GM23338 (cell line): ENCODE measurements at regions not wholly inside any gene's neighbourhood (a gene's known extent, or its start where the extent isn't known, plus 50 kb on each side); places are given as distances from the start of the nearest gene placed in this dataset.

ENCODE experiments used
- ATAC-seq: fragments of 200-7000 bp; cut with Tn5 transposase; 3 replicates; pipeline ENCODE4 v1.9.1; 2020
- DNase-seq: peaks from one replicate; pipeline ENCODE4 v3.0.0-alpha.2; 2015; ENCODE audit warnings: low spot score
- H2AFZ ChIP-seq: fragments of 200-600 bp; sonication (generic); 2 replicates; pipeline ENCODE4 v1.8.0; 2016; ENCODE audit warnings: antibody characterized with exemption, mild to moderate bottlenecking, moderate library complexity
- H3F3A ChIP-seq: fragments of 200-600 bp; sonication (generic); replicated peaks from 2 replicates; pipeline ENCODE4 v1.8.0; 2017; ENCODE audit warnings: antibody characterized with exemption, mixed run types, low read depth
- H3K27ac ChIP-seq: fragments of 200-600 bp; sonication (generic); 2 replicates; pipeline ENCODE4 v1.6.1; 2016; ENCODE audit warnings: low read depth
- H3K27me3 ChIP-seq: fragments of 200-600 bp; sonication (generic); 2 replicates; pipeline ENCODE4 v1.8.0; 2016; ENCODE audit warnings: mild to moderate bottlenecking, mixed run types, moderate library complexity; ENCODE audit not compliant: insufficient read depth
- H3K36me3 ChIP-seq: fragments of 200-600 bp; sonication (generic); 2 replicates; pipeline ENCODE4 v1.8.0; 2016; ENCODE audit warnings: mild to moderate bottlenecking; ENCODE audit not compliant: insufficient read depth
- H3K4me1 ChIP-seq: fragments of 200-600 bp; sonication (generic); 2 replicates; pipeline ENCODE4 v1.8.0; 2016; ENCODE audit warnings: mild to moderate bottlenecking, moderate library complexity; ENCODE audit not compliant: insufficient read depth
- H3K4me2 ChIP-seq: fragments of 200-600 bp; sonication (generic); 2 replicates; pipeline ENCODE4 v1.7.1; 2017; ENCODE audit warnings: mixed run types
- H3K4me3 ChIP-seq: fragments of 200-600 bp; sonication (generic); 2 replicates; pipeline ENCODE4 v1.6.1; 2016; ENCODE audit warnings: mixed run types
- H3K79me2 ChIP-seq: fragments of 200-600 bp; sonication (generic); replicated peaks from 2 replicates; pipeline ENCODE4 v1.8.0; 2017; ENCODE audit warnings: mild to moderate bottlenecking; ENCODE audit not compliant: insufficient read depth
- H3K9me2 ChIP-seq: fragments of 200-600 bp; sonication (generic); 2 replicates; pipeline ENCODE4 v1.8.0; 2017; ENCODE audit not compliant: insufficient read depth
- H4K20me1 ChIP-seq: fragments of 200-600 bp; sonication (generic); replicated peaks from 2 replicates; pipeline ENCODE4 v1.8.0; 2017; ENCODE audit warnings: mild to moderate bottlenecking; ENCODE audit not compliant: insufficient read depth
- H3K27ac Mint-ChIP-seq: 2 replicates; pipeline ENCODE4 v1.8.0; 2020; ENCODE audit warnings: inconsistent platforms, mild to moderate bottlenecking, moderate library complexity, mixed read lengths
- H3K27me3 Mint-ChIP-seq: 3 replicates; pipeline ENCODE4 v1.8.0; 2022; ENCODE audit warnings: low read depth, mild to moderate bottlenecking, moderate library complexity, mixed read lengths, inconsistent platforms; ENCODE audit not compliant: insufficient read depth, poor library complexity
- H3K36me3 Mint-ChIP-seq: 3 replicates; pipeline ENCODE4 v1.8.0; 2021; ENCODE audit warnings: low read depth, mild to moderate bottlenecking, inconsistent platforms, moderate library complexity, mixed read lengths
- H3K4me1 Mint-ChIP-seq: 3 replicates; pipeline ENCODE4 v1.8.0; 2020; ENCODE audit warnings: mild to moderate bottlenecking, inconsistent platforms, mixed read lengths
- H3K4me3 Mint-ChIP-seq: 3 replicates; pipeline ENCODE4 v1.8.0; 2021; ENCODE audit warnings: moderate library complexity, mild to moderate bottlenecking, inconsistent platforms, mixed read lengths
- H3K9me3 Mint-ChIP-seq: 3 replicates; pipeline ENCODE4 v1.8.0; 2020; ENCODE audit warnings: moderate library complexity, mild to moderate bottlenecking, inconsistent platforms, mixed read lengths
- CREB1 ChIP-seq: fragments of 250-450 bp; sonication (Bioruptor Pico); IDR thresholded peaks from 2 replicates; pipeline ENCODE4 v1.5.0; 2020; ENCODE audit warnings: low read depth, mild to moderate bottlenecking, moderate library complexity
- CTCF ChIP-seq, 2 experiments: fragments of 200-600 bp in 1 of 2; sonication (generic) in 1 of 2; conservative IDR thresholded peaks; 2 replicates each; pipeline versions ENCODE4 v1.5.1 to v1.6.1; 2016 to 2017; ENCODE audit warnings: antibody characterized with exemption in 2 of 2, low read depth in 2 of 2, mild to moderate bottlenecking in 2 of 2, moderate library complexity in 1 of 2
- EZH2 ChIP-seq: fragments of 200-600 bp; sonication (generic); IDR thresholded peaks from one replicate; pipeline ENCODE4 v1.8.0; 2017; ENCODE audit warnings: antibody characterized with exemption, mild to moderate bottlenecking, low read depth; ENCODE audit not compliant: unreplicated experiment
- EZH2phosphoT487 ChIP-seq: fragments of 200-600 bp; sonication (generic); IDR thresholded peaks from one replicate; pipeline ENCODE4 v1.8.1; 2018; ENCODE audit warnings: antibody characterized with exemption; ENCODE audit not compliant: unreplicated experiment
- JUNB ChIP-seq: IDR thresholded peaks from one replicate; pipeline ENCODE4 v1.6.1; 2016; ENCODE audit warnings: antibody characterized with exemption; ENCODE audit not compliant: unreplicated experiment
- NANOG ChIP-seq: IDR thresholded peaks from 2 replicates; pipeline ENCODE4 v1.6.1; 2016; ENCODE audit warnings: antibody characterized with exemption, borderline replicate concordance
- POLR2AphosphoS5 ChIP-seq: IDR thresholded peaks from 2 replicates; pipeline ENCODE4 v1.6.1; 2016; ENCODE audit warnings: antibody characterized with exemption, low read depth
- REST ChIP-seq: IDR thresholded peaks from one replicate; pipeline ENCODE4 v1.6.1; 2018; ENCODE audit warnings: antibody characterized with exemption; ENCODE audit not compliant: unreplicated experiment
- STAT1 ChIP-seq: IDR thresholded peaks from one replicate; pipeline ENCODE4 v1.6.1; 2016; ENCODE audit warnings: antibody characterized with exemption; ENCODE audit not compliant: unreplicated experiment
- ZNF114 ChIP-seq: fragments of 250-450 bp; sonication (Bioruptor Pico); IDR thresholded peaks from 2 replicates; pipeline ENCODE4 v1.5.0; 2020; ENCODE audit warnings: mild to moderate bottlenecking, moderate library complexity
- ZNF331 ChIP-seq: fragments of 250-450 bp; sonication (Bioruptor Pico); IDR thresholded peaks from 2 replicates; pipeline ENCODE4 v1.5.0; 2020; ENCODE audit warnings: low read depth, mild to moderate bottlenecking, moderate library complexity
- ZNF462 ChIP-seq: fragments of 250-450 bp; sonication (Bioruptor Pico); IDR thresholded peaks from 2 replicates; pipeline ENCODE4 v1.5.0; 2020; ENCODE audit warnings: mild to moderate bottlenecking, moderate library complexity
- TF ChIP-seq, protein P1 (sequence below): IDR thresholded peaks from 2 replicates; pipeline ENCODE4 v1.6.1; 2016; ENCODE audit warnings: antibody characterized with exemption

DNA sequence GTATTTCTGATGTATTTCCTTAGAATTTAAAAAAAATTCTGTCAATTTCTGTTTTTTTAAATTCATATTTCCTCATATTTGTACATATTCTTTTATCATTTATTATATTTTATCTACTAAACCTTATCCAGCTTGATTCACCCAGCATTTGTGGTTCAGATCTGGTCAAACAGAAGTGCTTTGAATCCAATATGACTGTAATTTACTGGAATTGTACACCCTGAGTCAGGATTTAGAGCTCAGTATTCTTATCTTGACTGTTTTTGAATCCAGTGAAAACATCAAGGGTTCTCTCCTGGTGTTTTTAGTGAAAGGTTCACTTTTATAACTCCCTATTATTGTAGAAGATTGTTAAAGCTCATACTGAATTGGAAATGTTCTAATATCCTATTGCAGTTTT is 1077.0 kb upstream of the NCAM2 start:
- H3K79me2 ChIP-seq, result no peaks in the 10 kb centered on the region
- Mint-ChIP-seq H3K27me3 (no peaks in the 10 kb centered on the region), H3K27ac (no peak overlapping the region), H3K4me1 (no peaks in the 10 kb centered on the region), H3K4me3 (no peak overlapping the region), H3K9me3 (no peaks in the 10 kb centered on the region), H3K36me3 (no peaks in the 10 kb centered on the region)
- no peaks in the 10 kb centered on the region for H3K4me1 ChIP-seq
- no peaks in the 10 kb centered on the region for H3K27me3 ChIP-seq
- H2AFZ ChIP-seq, result no peak overlapping the region
- no peak for ATAC-seq
- H4K20me1 ChIP-seq, result no peaks in the 10 kb centered on the region
- TF ChIP-seq CTCF (conservative IDR thresholded peaks at IDR 0.05; ENCODE audit: low read depth in 2 of 2) (no peak), ZNF114 (no peak), EZH2 (no peak), NANOG (no peak), ZNF462 (CRISPR knock-in tag) (no peak), CREB1 (CRISPR knock-in tag) (no peak), REST (no peak), ZNF331 (CRISPR knock-in tag) (no peak), EZH2phosphoT487 (no peak), JUNB (no peak), POLR2AphosphoS5 (no peak), STAT1 (no peak)
- TF ChIP-seq, protein P1, sequence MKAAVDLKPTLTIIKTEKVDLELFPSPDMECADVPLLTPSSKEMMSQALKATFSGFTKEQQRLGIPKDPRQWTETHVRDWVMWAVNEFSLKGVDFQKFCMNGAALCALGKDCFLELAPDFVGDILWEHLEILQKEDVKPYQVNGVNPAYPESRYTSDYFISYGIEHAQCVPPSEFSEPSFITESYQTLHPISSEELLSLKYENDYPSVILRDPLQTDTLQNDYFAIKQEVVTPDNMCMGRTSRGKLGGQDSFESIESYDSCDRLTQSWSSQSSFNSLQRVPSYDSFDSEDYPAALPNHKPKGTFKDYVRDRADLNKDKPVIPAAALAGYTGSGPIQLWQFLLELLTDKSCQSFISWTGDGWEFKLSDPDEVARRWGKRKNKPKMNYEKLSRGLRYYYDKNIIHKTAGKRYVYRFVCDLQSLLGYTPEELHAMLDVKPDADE, result no peak
- H3K4me2 ChIP-seq, result no peak overlapping the region
- H3K4me3 ChIP-seq, result no peak overlapping the region
- H3K9me2 ChIP-seq, result no peaks in the 10 kb centered on the region
- no peak for DNase-seq
- H3F3A ChIP-seq, result no peaks in the 10 kb centered on the region
- H3K27ac ChIP-seq, result no peak overlapping the region
- H3K36me3 ChIP-seq, result no peaks in the 10 kb centered on the region
